CD4-positive, alpha-beta T cell treated with Interleukin-6 for 4 hours (primary cell): ENCODE measurements at regions not wholly inside any gene's neighbourhood (a gene's known extent, or its start where the extent isn't known, plus 50 kb on each side); places are given as distances from the start of the nearest gene placed in this dataset.
"Not testable (repeated sequence)": the region's sequence is repeated elsewhere in the genome, so short reads cannot be mapped to it uniquely, and the experiment has no call there.

Experiments
- DNase-seq: peaks from one replicate; pipeline ENCODE4 v3.0.0-alpha.2; 2020; ENCODE audit warnings: mixed read lengths

GRCh38 chr1:176396604-176397395 is 66.2 kb upstream of the PAPPA2 start:
- not testable (repeated sequence) for DNase-seq

- no peak for DNase-seq
Measured at GRCh38 chr1:176391621-176392020, 71.4 kb upstream of the PAPPA2 start.

- no peak for DNase-seq
Measured at GRCh38 chr1:176384841-176385240, 78.1 kb upstream of the PAPPA2 start.

- no peak for DNase-seq
Measured at GRCh38 chr1:176382163-176382562, 80.8 kb upstream of the PAPPA2 start.

- no peak for DNase-seq
Measured at GRCh38 chr1:176379626-176380339, 83.2 kb upstream of the PAPPA2 start.

GRCh38 chr1:176374967-176375569 is 87.9 kb upstream of the PAPPA2 start:
- peak; percentile 32 for DNase-seq

- no peak for DNase-seq
Measured at GRCh38 chr1:176364236-176364905, 98.6 kb upstream of the PAPPA2 start.

- DNase-seq: not testable (repeated sequence)
Measured at GRCh38 chr1:176349135-176349715, 113.8 kb upstream of the PAPPA2 start.

GRCh38 chr1:176341656-176342055 is 121.3 kb upstream of the PAPPA2 start:
- DNase-seq: no peak

- DNase-seq: no peak
Measured at GRCh38 chr1:176338877-176339276, 124.1 kb upstream of the PAPPA2 start.

GRCh38 chr1:176330782-176331181 is 123.7 kb upstream of the COP1 start:
- DNase-seq: no peak

GRCh38 chr1:176325664-176326063 is 118.6 kb upstream of the COP1 start:
- DNase-seq: no peak

GRCh38 chr1:176323472-176323871 is 116.4 kb upstream of the COP1 start:
- DNase-seq: no peak

- DNase-seq: no peak
Measured at GRCh38 chr1:176315519-176316220, 108.6 kb upstream of the COP1 start.

GRCh38 chr1:176296602-176297001 is 89.5 kb upstream of the COP1 start:
- DNase-seq: not testable (repeated sequence)

GRCh38 chr1:176285996-176286395 is 78.9 kb upstream of the COP1 start:
- DNase-seq: no peak

- DNase-seq: no peak
Measured at GRCh38 chr1:176271572-176271971, 64.5 kb upstream of the COP1 start.
